HUES64 (cell line): ENCODE measurements at regions not wholly inside any gene's neighbourhood (a gene's known extent, or its start where the extent isn't known, plus 50 kb on each side); places are given as distances from the start of the nearest gene placed in this dataset.

Experiments
- H3K27ac ChIP-seq: 2 replicates; pipeline ENCODE4 v1.7.0; 2013; ENCODE audit warnings: low read depth, low read length, inconsistent platforms
- H3K27me3 ChIP-seq: 2 replicates; pipeline ENCODE4 v1.6.1; 2013; ENCODE audit warnings: mild to moderate bottlenecking, low read length; ENCODE audit not compliant: insufficient read depth
- H3K36me3 ChIP-seq: 2 replicates; pipeline ENCODE4 v1.6.1; 2013; ENCODE audit warnings: mild to moderate bottlenecking, low read length; ENCODE audit not compliant: insufficient read depth
- H3K4me1 ChIP-seq: 2 replicates; pipeline ENCODE4 v1.6.1; 2013; ENCODE audit warnings: mild to moderate bottlenecking, low read length, moderate library complexity; ENCODE audit not compliant: insufficient read depth
- H3K4me3 ChIP-seq: 2 replicates; pipeline ENCODE4 v1.5.1; 2013; ENCODE audit warnings: mild to moderate bottlenecking, low read length, moderate library complexity
- H3K9ac ChIP-seq: 2 replicates; pipeline ENCODE4 v1.6.1; 2013; ENCODE audit warnings: mild to moderate bottlenecking, low read depth, low read length
- H3K9me3 ChIP-seq: 2 replicates; pipeline ENCODE4 v1.6.1; 2013; ENCODE audit warnings: low read depth, low read length; ENCODE audit not compliant: insufficient read depth
- WGBS: fragments of 150-250, 120-280 bp; methylation state at CpG from one replicate; pipeline ENCODE4 v1.1.7; 2013; ENCODE audit warnings: missing lambda C conversion rate; 5-methylcytosine and 5-hydroxymethylcytosine counted together

GRCh38 chr20:60113771-60114170 lies 155.5 kb downstream of the CDH26 start:
- WGBS: 93% methylated on average over 5 of the region's 6 CpGs

GRCh38 chr20:60115451-60115850 lies 157.2 kb downstream of the CDH26 start:
- no peak overlapping the region for H3K4me3 ChIP-seq
- WGBS: 94% methylated on average over 6 of the region's 6 CpGs

More at GRCh38 chr20:60113771-60114170, 155.5 kb downstream of the CDH26 start:
- H3K4me3 ChIP-seq: no peak overlapping the region
- H3K27ac ChIP-seq: no peak overlapping the region
- no peaks in the 10 kb centered on the region for H3K36me3 ChIP-seq
- H3K4me1 ChIP-seq: no peaks in the 10 kb centered on the region
- H3K9me3 ChIP-seq: no peaks in the 10 kb centered on the region
- peaks cover 4% of the 10 kb centered on the region; the same call in 1 of the 2 replicates for H3K27me3 ChIP-seq
- no peak overlapping the region for H3K9ac ChIP-seq

GRCh38 chr20:60116128-60116909 lies 158.1 kb downstream of the CDH26 start:
- no peak overlapping the region for H3K4me3 ChIP-seq
- no peak overlapping the region for H3K9ac ChIP-seq
- H3K27ac ChIP-seq: no peak overlapping the region
- peaks cover 3% of the 10 kb centered on the region; the same call in 1 of the 2 replicates for H3K27me3 ChIP-seq
- WGBS: 90% methylated on average over 18 of the region's 18 CpGs
- no peaks in the 10 kb centered on the region for H3K4me1 ChIP-seq
- H3K36me3 ChIP-seq: no peaks in the 10 kb centered on the region
- H3K9me3 ChIP-seq: no peaks in the 10 kb centered on the region

More at GRCh38 chr20:60115451-60115850, 157.2 kb downstream of the CDH26 start:
- no peak overlapping the region for H3K27ac ChIP-seq
- peaks cover 3% of the 10 kb centered on the region; the same call in 1 of the 2 replicates for H3K27me3 ChIP-seq
- H3K9ac ChIP-seq: no peak overlapping the region
- H3K36me3 ChIP-seq: no peaks in the 10 kb centered on the region
- no peaks in the 10 kb centered on the region for H3K9me3 ChIP-seq
- no peaks in the 10 kb centered on the region for H3K4me1 ChIP-seq

- Histone ChIP-seq H3K27ac (no peak overlapping the region), H3K4me3 (no peak overlapping the region), H3K9ac (no peak overlapping the region), H3K36me3 (no peaks in the 10 kb centered on the region), H3K9me3 (no peaks in the 10 kb centered on the region), H3K4me1 (no peaks in the 10 kb centered on the region), H3K27me3 (peaks cover 3% of the 10 kb centered on the region; the same call in 1 of the 2 replicates)
- WGBS: 86% methylated on average over 6 of the region's 7 CpGs
These were observed 158.8 kb downstream of the CDH26 start for GRCh38 chr20:60117065-60117464.

GRCh38 chr20:60121903-60122302 lies 163.7 kb downstream of the CDH26 start:
- no peaks in the 10 kb centered on the region for H3K9me3 ChIP-seq
- H3K9ac ChIP-seq: no peak overlapping the region
- H3K36me3 ChIP-seq: no peaks in the 10 kb centered on the region
- H3K4me1 ChIP-seq: no peaks in the 10 kb centered on the region
- no peak overlapping the region for H3K4me3 ChIP-seq
- H3K27me3 ChIP-seq: peaks cover 7% of the 10 kb centered on the region; the same call in 1 of the 2 replicates
- no peak overlapping the region for H3K27ac ChIP-seq
- 93% methylated on average over 9 of the region's 9 CpGs for WGBS

GRCh38 chr20:60122671-60123070 lies 164.4 kb downstream of the CDH26 start:
- Histone ChIP-seq H3K9me3 (no peaks in the 10 kb centered on the region), H3K27me3 (peaks cover 7% of the 10 kb centered on the region; the same call in 1 of the 2 replicates), H3K9ac (no peak overlapping the region), H3K4me3 (no peak overlapping the region), H3K36me3 (no peaks in the 10 kb centered on the region), H3K4me1 (no peaks in the 10 kb centered on the region), H3K27ac (no peak overlapping the region)
- WGBS: 94% methylated on average over 4 of the region's 4 CpGs

GRCh38 chr20:60123096-60123495 lies 164.9 kb downstream of the CDH26 start:
- no peaks in the 10 kb centered on the region for H3K36me3 ChIP-seq
- H3K9me3 ChIP-seq: no peaks in the 10 kb centered on the region
- peaks cover 7% of the 10 kb centered on the region; the same call in 1 of the 2 replicates for H3K27me3 ChIP-seq
- no peaks in the 10 kb centered on the region for H3K4me1 ChIP-seq
- WGBS: 92% methylated on average over 8 of the region's 8 CpGs
- H3K27ac ChIP-seq: no peak overlapping the region
- H3K4me3 ChIP-seq: no peak overlapping the region
- no peak overlapping the region for H3K9ac ChIP-seq

- H3K4me1 ChIP-seq: no peaks in the 10 kb centered on the region
- H3K36me3 ChIP-seq: no peaks in the 10 kb centered on the region
- no peak overlapping the region for H3K9ac ChIP-seq
- WGBS: 97% methylated on average over 4 of the region's 4 CpGs
- peaks cover 4% of the 10 kb centered on the region; the same call in 1 of the 2 replicates for H3K27me3 ChIP-seq
- H3K9me3 ChIP-seq: no peaks in the 10 kb centered on the region
- no peak overlapping the region for H3K4me3 ChIP-seq
- no peak overlapping the region for H3K27ac ChIP-seq
These were observed 165.4 kb downstream of the CDH26 start for GRCh38 chr20:60123652-60124051.

GRCh38 chr20:60124776-60125381 lies 166.7 kb downstream of the CDH26 start:
- H3K27ac ChIP-seq: no peak overlapping the region
- no peaks in the 10 kb centered on the region for H3K9me3 ChIP-seq
- H3K27me3 ChIP-seq: peaks cover 4% of the 10 kb centered on the region; the same call in 1 of the 2 replicates
- H3K4me3 ChIP-seq: no peak overlapping the region
- WGBS: 80% methylated on average over 3 of the region's 3 CpGs
- no peak overlapping the region for H3K9ac ChIP-seq
- no peaks in the 10 kb centered on the region for H3K4me1 ChIP-seq
- no peaks in the 10 kb centered on the region for H3K36me3 ChIP-seq

- Histone ChIP-seq H3K27ac (no peak overlapping the region), H3K9ac (no peak overlapping the region), H3K36me3 (no peaks in the 10 kb centered on the region), H3K27me3 (peaks cover 4% of the 10 kb centered on the region; the same call in 1 of the 2 replicates), H3K4me3 (no peak overlapping the region), H3K4me1 (no peaks in the 10 kb centered on the region), H3K9me3 (no peaks in the 10 kb centered on the region)
- 96% methylated on average over 8 of the region's 8 CpGs for WGBS
These were observed 167.3 kb downstream of the CDH26 start for GRCh38 chr20:60125513-60125912.

GRCh38 chr20:60126975-60127374 lies 168.8 kb downstream of the CDH26 start:
- H3K4me1 ChIP-seq: no peaks in the 10 kb centered on the region
- H3K4me3 ChIP-seq: no peak overlapping the region
- no peak overlapping the region for H3K27ac ChIP-seq
- H3K36me3 ChIP-seq: no peaks in the 10 kb centered on the region
- WGBS: 47% methylated on average over 1 of the region's 1 CpG
- H3K27me3 ChIP-seq: peaks cover 4% of the 10 kb centered on the region; the same call in 1 of the 2 replicates
- no peak overlapping the region for H3K9ac ChIP-seq
- no peaks in the 10 kb centered on the region for H3K9me3 ChIP-seq
